ENCODE measurements at regions not wholly inside any gene's neighbourhood (a gene's known extent, or its start where the extent isn't known, plus 50 kb on each side); places are given as distances from the start of the nearest gene placed in this dataset.

DNA sequence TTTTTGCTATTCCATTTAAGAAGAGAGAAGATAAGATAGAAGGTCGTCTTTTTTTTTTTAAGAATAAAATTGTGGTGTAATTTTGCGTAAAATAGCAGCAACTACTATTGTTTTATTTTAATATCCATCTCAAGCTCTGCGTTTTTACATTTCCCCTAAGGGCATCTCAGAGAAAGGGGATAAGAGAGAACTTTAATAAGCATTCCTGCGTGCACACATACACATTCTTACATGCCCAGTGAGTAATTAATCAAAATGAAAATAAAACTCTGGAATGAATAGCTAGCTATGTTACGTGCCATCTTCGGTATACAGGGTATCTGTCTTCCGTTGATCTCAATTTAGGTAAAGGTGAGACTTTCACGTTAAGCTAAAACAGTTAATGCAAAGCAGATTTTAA lies 200.3 kb upstream of the TENM3 start:
- no peak for DNase-seq (ENCODE audit: low read depth, low spot score)

DNA sequence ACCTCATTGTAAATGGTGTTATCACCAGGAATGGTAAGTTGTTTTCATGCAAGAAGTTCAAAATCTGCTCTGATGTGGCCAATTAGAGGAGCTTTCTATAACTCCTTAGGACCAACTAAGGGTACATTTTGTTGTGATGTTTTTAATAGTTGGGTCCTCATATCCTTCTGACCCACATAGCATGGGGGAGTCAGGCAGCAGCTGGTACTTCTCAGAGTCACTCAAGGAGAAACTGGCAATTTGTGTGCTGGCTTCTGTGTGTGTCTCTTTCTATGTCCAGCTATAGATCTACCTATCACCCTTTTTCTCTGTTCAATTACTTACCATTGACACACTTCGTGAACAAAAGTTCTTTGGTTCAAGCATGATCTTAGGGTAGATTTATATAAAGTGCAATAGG lies 194.3 kb upstream of the TENM3 start:
- no peak for DNase-seq (ENCODE audit: low read depth, low spot score)

DNA sequence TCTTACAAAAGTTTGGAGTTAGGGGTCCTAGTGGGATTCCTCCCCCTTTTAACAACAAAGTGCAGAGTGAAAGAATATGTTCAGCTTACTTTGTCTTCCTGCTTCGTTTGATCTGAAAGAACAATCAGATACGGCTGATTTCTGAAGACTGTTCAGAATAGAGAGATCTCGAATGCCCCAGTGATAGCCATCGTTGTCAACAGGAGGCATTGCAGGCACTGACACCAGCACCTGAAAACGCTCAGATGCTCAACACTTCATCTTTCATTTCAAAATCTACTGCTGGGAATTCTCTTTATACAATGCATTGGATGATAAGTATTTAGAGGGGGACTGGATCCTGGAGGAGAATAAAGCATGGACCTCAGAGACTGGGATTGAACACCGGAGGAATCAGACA lies 186.3 kb upstream of the TENM3 start:
- no peak for DNase-seq (ENCODE audit: low read depth, low spot score)

DNA sequence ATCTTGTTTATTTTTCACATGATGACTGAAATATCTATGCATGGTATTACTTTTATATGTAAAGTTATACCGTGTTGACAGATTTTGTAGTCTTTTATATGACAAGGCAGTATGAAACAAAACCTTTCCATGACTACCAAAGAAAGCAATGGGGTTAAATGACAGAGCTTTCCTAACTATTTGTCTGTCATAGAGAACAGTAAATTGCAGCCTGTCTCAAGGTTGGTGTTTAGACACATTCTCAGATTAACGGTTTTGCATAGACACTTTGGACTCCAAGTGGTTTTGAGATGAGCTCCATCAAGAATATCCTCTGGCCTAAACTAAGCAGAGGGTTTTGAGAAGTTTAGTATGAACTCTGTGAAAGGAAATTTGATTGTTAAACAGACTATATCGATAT lies 180.7 kb upstream of the TENM3 start:
- DNase-seq (ENCODE audit: low read depth, low spot score) = no peak

DNA sequence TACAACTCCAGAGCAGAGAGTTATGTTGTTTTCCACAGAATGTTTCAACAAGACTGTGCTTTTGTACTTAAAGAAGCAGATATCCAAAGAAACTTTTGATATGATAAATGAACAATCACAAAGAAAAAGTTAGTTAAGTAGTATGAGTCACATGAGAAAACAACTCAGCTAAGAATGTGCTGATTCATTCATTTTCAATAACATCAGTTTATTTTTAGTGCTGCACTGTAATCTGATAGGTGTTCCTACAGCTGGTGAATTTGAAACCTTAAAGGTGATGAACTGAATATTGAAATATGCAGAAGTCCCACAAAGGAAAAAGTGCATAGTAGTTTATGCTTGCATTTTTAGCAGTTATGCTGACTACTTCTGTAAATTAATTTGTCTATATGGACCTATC lies 180.3 kb upstream of the TENM3 start:
- peak; percentile 53 for DNase-seq (ENCODE audit: low read depth, low spot score)

DNA sequence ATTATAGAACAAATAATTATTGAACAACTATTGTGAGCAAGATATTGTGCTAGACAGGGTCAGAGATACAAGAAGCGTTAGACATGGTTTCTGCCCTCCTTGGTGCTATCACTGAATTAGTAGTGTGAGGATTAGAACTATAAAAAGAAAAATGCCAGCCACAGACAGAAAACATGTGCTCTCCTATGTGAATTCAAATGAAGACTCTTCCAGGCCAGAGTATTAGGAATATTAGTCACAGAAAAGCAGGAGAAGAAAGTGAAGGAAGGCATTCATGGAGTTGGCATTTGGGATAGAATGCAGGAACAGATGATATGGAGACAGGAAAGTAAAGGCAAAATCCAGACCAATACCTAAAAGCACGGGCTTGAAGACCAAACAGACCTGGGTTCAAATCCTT lies 179.6 kb upstream of the TENM3 start:
- no peak for DNase-seq (ENCODE audit: low read depth, low spot score)

DNA sequence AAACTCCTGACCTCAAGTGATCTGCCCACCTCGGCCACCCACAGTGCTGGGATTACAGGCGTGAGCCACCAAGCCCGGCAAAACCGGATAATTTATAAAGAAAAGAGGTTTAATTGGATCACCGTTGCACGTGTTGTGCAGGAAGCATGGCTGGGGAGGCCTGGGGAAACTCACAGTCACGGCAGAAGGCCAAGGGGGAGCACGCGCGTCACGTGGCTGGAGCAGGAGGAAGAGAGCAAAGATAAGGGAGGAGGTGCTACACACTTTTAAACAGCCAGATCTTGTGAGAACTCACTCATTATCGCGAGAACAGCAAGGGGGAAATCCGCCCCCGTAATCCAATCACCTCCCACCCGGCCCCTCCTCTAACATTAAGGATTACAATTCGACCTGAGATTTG lies 177.9 kb upstream of the TENM3 start:
- DNase-seq (ENCODE audit: low read depth, low spot score) = no peak

DNA sequence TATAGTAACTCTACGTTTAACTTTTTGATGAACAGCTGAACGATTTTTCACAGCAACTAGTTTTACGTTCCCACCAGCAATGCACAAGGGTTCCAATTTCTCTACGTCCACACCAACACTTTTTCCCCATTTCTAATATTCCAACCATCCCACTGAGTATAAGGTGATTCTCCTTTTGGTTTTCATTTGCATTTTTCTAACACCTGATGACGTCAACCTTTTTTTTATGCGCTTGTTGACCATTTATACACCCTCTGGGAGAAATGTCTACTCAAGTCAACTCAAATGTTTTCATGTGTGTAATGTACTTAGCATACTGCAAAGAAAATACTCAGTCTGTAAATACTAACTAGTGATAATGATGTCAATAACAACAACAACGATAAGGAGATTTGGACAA lies 177.2 kb upstream of the TENM3 start:
- DNase-seq (ENCODE audit: low read depth, low spot score) = no peak

DNA sequence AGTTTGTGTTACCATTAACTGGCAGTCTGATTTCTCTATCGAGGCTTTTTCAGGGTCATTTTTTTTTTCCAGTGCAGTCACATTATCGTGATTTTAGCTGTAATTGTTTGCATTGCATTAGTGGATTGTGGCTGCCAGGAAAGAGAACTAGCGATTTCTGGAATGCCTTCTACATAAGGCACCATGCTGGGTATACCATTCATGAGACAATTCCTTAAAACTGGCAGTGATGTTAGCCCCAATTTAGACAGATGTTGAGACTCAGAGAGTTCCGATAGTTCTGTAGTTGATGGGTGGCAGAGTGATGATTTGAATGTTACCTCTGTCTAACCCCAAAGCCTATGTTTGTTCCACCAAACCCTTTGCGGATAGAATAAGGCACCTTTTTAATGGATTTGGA lies 175.4 kb upstream of the TENM3 start:
- DNase-seq (ENCODE audit: low read depth, low spot score) = no peak

DNA sequence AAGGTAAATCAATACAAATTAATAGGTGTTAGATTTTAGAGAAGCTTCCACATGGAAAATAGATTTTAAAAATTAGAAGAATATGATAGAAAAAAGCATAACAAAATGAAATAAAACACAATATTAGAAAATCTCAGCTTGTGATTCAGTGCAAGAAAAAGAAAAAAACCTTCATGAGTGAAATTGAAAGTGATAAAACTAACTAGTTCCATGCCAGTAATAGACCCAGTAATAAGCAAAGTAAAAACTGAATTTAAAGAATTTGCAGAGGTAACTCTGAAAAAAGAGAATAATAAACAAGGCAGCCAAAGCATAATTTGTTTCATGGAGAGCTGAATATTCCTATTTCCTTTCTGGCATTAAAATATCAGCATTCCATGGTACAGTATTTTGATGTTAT lies 174.3 kb upstream of the TENM3 start:
- no peak for DNase-seq (ENCODE audit: low read depth, low spot score)

DNA sequence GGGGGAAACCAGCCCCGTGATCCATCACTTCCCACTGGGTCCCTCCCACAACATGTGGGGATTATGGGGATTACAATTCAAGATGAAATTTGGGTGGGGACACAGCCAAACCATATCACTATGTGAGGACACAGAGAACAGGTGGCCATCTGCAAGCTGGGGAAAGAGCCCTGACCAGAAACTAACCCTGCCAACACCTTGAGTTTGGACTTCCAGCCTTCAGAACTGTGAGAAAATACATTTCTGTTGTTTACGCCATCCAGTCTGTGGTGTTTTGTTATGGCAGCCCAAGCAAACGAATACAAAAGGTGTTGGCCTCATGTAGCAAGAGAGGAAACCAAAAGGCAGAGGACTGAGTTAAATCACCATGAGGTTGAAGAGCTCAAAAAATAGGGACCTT lies 169.9 kb upstream of the TENM3 start:
- no peak for DNase-seq (ENCODE audit: low read depth, low spot score)

DNA sequence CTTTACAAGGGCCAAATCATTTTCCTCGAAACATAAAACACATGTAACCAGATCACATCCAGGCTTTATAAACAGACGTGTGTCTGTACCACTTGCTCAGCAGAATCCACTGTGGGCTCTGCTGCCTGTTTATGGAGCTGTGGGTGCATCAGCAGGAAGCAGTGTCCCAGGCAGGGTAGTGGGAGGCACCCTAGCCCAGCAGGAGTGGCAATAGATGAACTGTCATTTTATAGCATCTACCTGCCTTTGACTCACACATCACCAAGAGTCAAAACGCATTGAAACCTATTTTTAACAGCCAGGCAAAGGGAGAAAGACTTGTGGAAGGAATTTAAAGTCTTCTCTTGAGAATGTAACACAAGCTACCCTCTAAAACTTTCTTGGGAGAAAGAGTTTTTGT lies 169.1 kb upstream of the TENM3 start:
- peak; percentile 6 for DNase-seq (ENCODE audit: low read depth, low spot score)

DNA sequence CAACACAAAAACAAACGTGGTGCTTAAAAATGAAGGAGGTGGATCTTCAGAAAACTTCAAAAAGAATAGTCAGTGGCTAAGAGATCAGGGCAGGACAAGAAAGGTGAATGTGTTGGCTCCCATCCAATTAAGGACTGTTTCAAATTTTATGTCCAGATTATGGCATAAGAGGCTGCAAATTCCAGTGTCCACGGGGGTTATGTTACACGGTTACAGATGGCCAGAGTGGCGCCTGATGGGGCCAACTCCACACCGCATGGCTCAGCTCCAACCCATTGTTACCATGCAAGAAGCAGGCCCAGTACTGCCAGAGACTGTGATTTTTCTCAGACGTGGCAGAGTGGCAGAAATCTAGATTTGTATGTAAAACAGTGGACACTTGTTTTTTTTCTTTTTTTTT lies 168.4 kb upstream of the TENM3 start:
- DNase-seq (ENCODE audit: low read depth, low spot score) = no peak

DNA sequence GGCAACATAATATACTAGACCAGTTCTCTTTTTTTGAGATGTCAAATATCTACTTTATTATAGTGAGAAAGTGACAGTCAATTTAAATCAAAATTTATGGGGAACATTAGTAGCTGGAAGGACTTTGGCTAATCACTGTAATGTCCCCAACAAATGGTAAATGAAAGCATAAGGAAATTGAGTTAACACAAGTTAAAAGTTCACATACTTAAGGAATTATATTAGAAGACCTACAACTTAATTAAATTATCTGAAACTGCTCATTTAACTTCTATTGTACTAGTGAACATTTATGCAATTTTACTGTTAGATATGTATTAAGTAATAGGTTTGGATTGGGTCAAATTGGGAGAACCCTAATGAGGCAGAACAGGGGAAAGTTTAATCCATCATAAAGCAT lies 160.3 kb upstream of the TENM3 start:
- no peak for DNase-seq (ENCODE audit: low read depth, low spot score)

DNA sequence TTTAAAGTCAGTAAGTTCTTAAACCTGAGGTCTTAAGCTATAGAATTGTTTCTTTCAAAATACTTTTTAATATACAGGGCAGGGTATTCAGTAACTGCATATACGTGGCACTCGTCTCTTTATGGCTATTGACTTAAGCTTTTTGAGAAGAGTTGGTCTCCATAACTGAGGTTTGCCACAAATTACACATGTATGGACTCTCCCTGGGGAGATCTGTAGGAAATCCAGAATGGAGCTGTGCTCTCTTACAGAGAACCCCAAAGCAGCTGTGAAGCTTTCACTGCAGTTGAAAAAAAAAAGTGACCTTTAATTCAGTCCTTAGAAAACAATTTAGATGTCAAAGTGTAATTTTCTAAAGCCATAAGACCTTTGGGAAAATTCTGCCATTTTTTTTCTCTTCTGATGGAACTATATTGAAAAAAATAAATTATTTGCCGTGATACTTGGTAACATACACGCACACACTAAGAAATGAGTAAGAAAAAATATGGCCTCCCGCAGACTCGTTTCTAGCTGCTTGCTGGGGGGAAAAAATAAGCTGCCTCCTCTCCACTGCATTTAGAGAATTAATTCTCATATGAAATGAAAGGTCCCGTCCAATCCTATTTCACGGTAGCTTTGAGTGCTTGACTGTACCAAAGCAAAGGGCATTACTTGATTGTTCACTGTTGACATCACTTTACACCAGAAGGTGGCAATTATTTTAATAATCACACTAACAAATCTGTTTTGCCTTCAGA lies 159.4 kb upstream of the TENM3 start:
- no peak for DNase-seq (ENCODE audit: low read depth, low spot score)

DNA sequence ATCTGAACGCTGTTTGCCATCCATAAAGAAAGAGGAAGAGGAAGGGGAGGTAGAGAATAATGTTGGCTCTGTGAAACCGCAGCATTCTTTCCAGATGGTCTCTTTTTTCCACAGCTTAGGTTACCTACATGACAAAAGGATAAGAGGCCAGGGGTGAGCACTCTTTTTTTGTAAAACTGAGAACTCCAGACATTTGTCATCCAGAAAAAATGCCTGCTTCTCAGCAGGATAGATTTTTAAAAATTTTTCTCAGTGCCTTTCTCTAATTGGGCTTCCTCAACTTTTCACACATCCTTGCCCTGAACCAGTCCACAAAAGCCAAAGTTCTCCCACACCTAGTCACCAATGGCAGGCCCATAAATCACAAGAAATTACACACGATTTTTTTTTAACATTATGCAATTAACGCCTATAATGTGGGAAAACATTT lies 158.1 kb upstream of the TENM3 start:
- DNase-seq (ENCODE audit: low read depth, low spot score) = no peak

DNA sequence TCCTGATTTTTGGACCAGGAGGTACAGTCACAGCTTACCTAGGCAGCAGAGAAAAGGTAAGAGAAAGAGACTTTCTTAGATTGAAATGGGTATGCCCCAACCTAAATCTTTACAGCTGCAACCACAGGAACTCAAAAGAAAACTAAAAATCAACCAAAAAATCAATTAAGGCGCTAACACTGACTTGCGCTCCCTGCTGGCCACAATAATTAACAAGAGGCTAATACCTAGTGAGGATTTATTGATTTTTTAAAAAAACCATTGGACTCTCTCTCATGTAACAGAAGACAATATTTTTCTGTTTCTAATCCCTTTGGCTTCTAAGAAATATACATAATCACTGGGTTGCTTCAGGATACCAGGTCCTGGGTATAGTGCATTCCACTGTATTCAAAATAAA lies 153.9 kb upstream of the TENM3 start:
- DNase-seq (ENCODE audit: low read depth, low spot score) = no peak

DNA sequence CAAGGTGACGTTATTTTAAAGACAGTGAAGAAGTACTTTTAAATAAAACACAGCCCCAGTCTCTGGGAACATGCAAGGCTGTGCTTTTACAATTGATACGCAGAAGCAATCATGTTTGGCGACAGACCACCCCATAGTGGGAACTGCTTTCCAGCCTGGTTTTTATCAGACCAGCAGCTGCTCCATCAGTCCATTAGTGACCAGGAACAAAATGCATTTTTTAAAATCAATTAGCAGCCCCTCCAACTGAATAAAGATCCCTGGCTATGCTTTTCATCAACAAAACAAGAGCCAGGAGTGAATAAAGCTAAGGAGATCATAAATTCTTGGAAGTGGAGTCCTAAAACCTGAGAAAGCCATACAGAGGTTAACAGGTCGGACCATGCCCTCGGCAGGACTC lies 153.0 kb upstream of the TENM3 start:
- DNase-seq (ENCODE audit: low read depth, low spot score) = no peak

DNA sequence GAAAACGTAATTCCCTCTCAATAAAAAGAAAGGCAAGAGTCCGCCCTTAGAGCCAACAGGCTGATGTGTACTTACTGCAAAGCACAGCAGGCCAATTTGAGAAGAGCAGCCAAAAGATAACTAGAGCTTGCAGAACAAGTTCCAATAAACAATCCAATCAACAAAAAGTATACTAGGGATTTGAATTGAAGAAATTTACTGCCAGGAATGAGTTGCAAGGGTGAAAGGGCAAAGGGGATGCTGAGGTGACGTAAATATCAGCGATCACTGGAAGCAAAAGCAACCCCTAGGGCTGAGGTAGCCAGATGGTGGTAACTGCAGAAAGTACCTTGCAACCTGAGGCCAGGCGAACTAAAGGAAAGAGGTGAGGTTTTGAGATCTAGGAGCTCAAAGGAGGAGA lies 152.1 kb upstream of the TENM3 start:
- DNase-seq (ENCODE audit: low read depth, low spot score) = no peak

DNA sequence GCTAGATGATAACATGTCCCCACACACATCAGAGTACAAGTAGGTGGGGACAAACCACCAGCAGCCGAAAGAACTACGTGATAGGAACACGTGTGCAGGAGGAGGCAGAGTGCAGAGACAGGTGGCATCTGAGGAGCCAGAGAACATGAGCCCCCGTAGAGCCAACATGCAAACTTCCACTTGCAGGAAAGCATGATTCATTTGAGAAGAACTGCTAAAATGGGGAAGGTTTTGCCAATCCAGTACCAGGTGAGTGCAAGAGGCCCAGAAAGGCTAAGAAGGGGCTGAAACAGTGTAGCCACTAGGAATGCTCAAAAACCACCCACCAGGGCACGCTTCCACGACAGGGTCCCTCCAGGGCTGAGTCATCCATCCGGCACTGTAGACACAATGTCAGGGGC lies 149.8 kb upstream of the TENM3 start:
- no peak for DNase-seq (ENCODE audit: low read depth, low spot score)

DNA sequence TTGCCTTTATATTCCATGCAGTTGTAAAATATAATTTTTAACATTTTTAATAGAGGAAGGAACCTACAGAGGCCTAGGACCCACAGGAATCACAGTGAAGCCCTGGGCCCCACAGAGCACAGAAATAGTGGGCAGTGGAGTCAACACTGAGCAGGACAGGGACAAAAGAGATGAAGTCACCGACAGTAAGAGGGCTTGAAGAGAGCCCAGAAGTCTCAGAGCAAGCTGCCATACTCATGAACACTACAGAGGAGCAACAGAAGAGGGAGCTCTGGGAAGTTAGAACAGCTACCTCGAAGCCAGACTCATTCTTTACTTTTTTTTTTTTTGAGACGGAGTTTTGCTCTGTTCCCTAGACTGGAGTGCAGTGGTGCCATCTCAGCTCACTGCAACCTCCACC lies 149.3 kb upstream of the TENM3 start:
- DNase-seq (ENCODE audit: low read depth, low spot score) = no peak

DNA sequence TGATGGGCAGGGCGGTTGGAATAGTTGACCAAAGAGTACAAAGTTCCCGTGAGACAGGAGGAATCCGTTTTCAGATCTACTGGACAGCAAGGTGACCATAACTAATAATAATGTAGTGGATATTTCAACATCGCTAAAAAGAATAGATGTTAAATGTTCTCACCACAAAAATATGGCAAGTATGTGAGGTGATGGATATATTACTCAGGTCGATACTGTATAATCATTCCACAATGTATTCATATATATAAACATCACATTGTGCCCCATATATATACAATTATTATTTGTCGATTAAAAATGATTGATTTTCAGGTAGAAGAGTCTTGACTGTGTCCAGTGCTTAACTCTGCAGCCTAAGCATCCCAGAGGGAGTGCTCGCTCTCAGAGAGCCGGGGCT lies 141.6 kb upstream of the TENM3 start:
- DNase-seq (ENCODE audit: low read depth, low spot score) = no peak

DNA sequence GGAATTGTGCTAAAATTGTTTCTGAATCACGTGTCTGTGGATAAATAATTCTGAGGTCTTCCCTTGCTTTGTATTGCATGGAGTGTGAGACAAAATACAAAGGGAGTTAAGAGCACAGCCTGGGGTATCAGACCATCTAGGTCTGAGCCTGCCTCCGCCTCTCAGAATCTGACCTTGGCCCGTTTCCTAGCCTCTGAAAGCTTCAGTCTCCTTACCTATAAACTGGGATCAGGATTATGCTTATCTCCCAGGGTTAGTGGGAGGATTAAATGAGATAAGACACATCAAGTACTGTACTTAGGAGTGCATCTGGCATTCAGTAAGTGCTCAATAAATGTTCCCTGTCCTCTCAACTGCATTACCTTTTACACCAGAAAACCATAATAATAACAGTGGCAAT lies 140.6 kb upstream of the TENM3 start:
- DNase-seq (ENCODE audit: low read depth, low spot score) = no peak

DNA sequence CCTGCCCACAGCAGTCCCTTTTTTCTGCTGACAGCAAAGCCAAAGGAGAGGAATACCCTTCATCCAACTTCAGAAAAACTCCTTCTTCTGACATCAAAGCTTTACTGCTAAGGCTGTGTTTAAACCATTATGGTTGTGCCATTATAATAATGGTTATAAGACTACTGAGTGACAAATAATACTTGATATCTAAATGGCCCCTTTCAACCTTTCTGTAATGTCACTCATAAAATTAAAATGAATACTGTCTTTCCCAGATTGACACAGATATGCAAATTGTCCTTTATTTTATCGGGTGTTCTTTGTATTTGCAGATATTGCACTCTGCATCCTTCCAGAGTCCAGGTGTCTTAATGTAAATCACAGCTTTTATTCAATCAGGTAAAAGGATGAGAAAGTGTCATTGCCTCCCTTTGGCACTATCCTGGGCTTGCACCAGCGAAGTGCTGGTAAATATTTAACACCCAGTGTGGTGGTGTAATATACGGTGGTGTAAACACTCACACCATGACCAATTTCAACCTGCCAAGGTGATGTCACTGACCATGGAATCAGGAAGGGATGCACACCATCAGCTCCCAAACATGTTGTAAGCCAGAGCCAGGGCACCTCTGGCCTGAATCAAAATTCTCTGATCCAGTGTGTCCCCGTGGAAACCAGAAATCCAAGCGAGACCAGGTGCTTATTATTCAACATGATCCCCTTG lies 139.4 kb upstream of the TENM3 start:
- DNase-seq (ENCODE audit: low read depth, low spot score) = no peak
